GM12878 (cell line): ENCODE measurements at regions not wholly inside any gene's neighbourhood (a gene's known extent, or its start where the extent isn't known, plus 50 kb on each side); places are given as distances from the start of the nearest gene placed in this dataset.

Experiments used
- ATAC-seq: fragments of 200-7000 bp; cut with Tn5 transposase; 3 replicates; pipeline ENCODE4 v1.9.1; 2020; ENCODE audit warnings: mild to moderate bottlenecking, moderate library complexity
- BruUV-seq: library from RNA; stranded (reverse); fragments of 400-500 nt; replicated peaks from 2 replicates; lab custom pipeline; 2021; lab: Mats Ljungman, UMichigan
- CTCF ChIA-PET: fragments of 300-600 bp; sonication (Branson Sonifier 250); formaldehyde crosslinking; extraction: SDS; loops from one replicate; lab custom pipeline; 2021; ENCODE audit warnings: inconsistent platforms; lab: Yijun Ruan, JAX
- POLR2A ChIA-PET: fragments of 350-600 bp; formaldehyde crosslinking; extraction: SDS; loops from one replicate; lab custom pipeline; 2021; ENCODE audit warnings: inconsistent platforms; lab: Charles Lee
- RAD21 ChIA-PET: fragments of 300-600 bp; sonication (Branson Sonifier 250); formaldehyde crosslinking; loops from one replicate; lab custom pipeline; 2023; ENCODE audit warnings: antibody characterized with exemption; ENCODE audit not compliant: unreplicated experiment; lab: Charles Lee
- SMC1A ChIA-PET: fragments of 300-600 bp; sonication (Branson Sonifier 250); formaldehyde crosslinking; loops from one replicate; lab custom pipeline; 2023; ENCODE audit not compliant: unreplicated experiment, uncharacterized antibody; lab: Charles Lee
- DNase-seq: peaks from one replicate; pipeline ENCODE4 v3.0.0-alpha.2; 2011; ENCODE audit warnings: low read depth, low spot score
- FAIRE-seq: peaks from 3 replicates; lab custom pipeline; 2011; peaks lifted over from hg19 to GRCh38; lab: Jason Lieb, UNC
- H2AFZ ChIP-seq: 2 replicates; pipeline ENCODE4 v1.6.0; 2011; ENCODE audit warnings: low read depth, low read length, control low read depth; ENCODE audit not compliant: control insufficient read depth
- H3K27ac ChIP-seq: 2 replicates; pipeline ENCODE4 v1.5.1; 2011; ENCODE audit warnings: control low read depth; ENCODE audit not compliant: control insufficient read depth, insufficient read depth
- H3K27me3 ChIP-seq, 2 experiments: replicated peaks in 1 of 2; 2 replicates each; pipeline versions ENCODE4 v1.6.0 to v1.6.1; 2011; ENCODE audit warnings: low read length in 1 of 2; ENCODE audit not compliant: control insufficient read depth in 2 of 2, insufficient read depth in 2 of 2
- H3K36me3 ChIP-seq, 2 experiments: 2 replicates each; pipeline ENCODE4 v1.5.1; 2011; ENCODE audit warnings: low read length in 1 of 2; ENCODE audit not compliant: control insufficient read depth in 2 of 2, insufficient read depth in 2 of 2
- H3K4me1 ChIP-seq: 2 replicates; pipeline ENCODE4 v1.6.1; 2011; ENCODE audit warnings: mild to moderate bottlenecking, low read length, moderate library complexity, mixed read lengths; ENCODE audit not compliant: control insufficient read depth, insufficient read depth
- H3K4me2 ChIP-seq: 2 replicates; pipeline ENCODE4 v1.6.0; 2011; ENCODE audit warnings: control low read depth; ENCODE audit not compliant: control insufficient read depth, insufficient read depth
- H3K4me3 ChIP-seq: fragments of 200-600 bp; sonication (generic); 2 replicates; pipeline ENCODE4 v1.5.1; 2016
- H3K79me2 ChIP-seq: 2 replicates; pipeline ENCODE4 v1.6.0; 2011; ENCODE audit warnings: low read length; ENCODE audit not compliant: control insufficient read depth, insufficient read depth
- H3K9ac ChIP-seq: 2 replicates; pipeline ENCODE4 v1.8.0; 2011; ENCODE audit warnings: low read length, control low read depth, mixed read lengths; ENCODE audit not compliant: control insufficient read depth, insufficient read depth
- H3K9me3 ChIP-seq: replicated peaks from 3 replicates; pipeline ENCODE4 v1.5.1; 2011; ENCODE audit warnings: mild to moderate bottlenecking, low read length; ENCODE audit not compliant: control insufficient read depth, insufficient read depth
- H4K20me1 ChIP-seq: 2 replicates; pipeline ENCODE4 v1.6.0; 2011; ENCODE audit not compliant: control insufficient read depth, insufficient read depth
- BACH1 ChIP-seq: fragments of 450-650 bp; IDR thresholded peaks from 2 replicates; pipeline ENCODE4 v1.6.1; 2017; ENCODE audit warnings: mild to moderate bottlenecking, borderline replicate concordance
- CHD4 ChIP-seq: fragments of 200-600 bp; sonication (generic); IDR thresholded peaks from 2 replicates; pipeline ENCODE4 v1.6.1; 2016; ENCODE audit warnings: mild to moderate bottlenecking
- MYB ChIP-seq: fragments of 150-350 bp; IDR thresholded peaks from 2 replicates; pipeline ENCODE4 v1.6.1; 2014; ENCODE audit warnings: mild to moderate bottlenecking, low read depth, low read length, borderline replicate concordance
- RFX5 ChIP-seq: IDR thresholded peaks from 2 replicates; pipeline ENCODE4 v1.6.1; 2011; ENCODE audit warnings: low read depth, low read length, improper control_type of control experiment
- SIX5 ChIP-seq: IDR thresholded peaks from 2 replicates; pipeline ENCODE4 v1.6.1; 2011; ENCODE audit warnings: mild to moderate bottlenecking, low read depth, low read length, moderate library complexity; ENCODE audit not compliant: severe bottlenecking
- SP1 ChIP-seq: IDR thresholded peaks from one replicate; pipeline ENCODE4 v1.6.1; 2011; ENCODE audit warnings: low read depth, low read length
- SREBF1 ChIP-seq: IDR thresholded peaks from 2 replicates; pipeline ENCODE4 v1.6.1; 2012; ENCODE audit warnings: mild to moderate bottlenecking, low read length
- ZNF24 ChIP-seq: fragments of 450-650 bp; IDR thresholded peaks from 2 replicates; pipeline ENCODE4 v1.6.1; 2017; ENCODE audit warnings: antibody characterized with exemption, mild to moderate bottlenecking
- WGBS: methylation state at CpG from one replicate; pipeline ENCODE4 v1.1.6; 2016; ENCODE audit warnings: low lambda C conversion rate; ENCODE audit not compliant: insufficient replicate concordance, insufficient coverage; ENCODE audit errors: missing lambda C conversion rate; 5-methylcytosine and 5-hydroxymethylcytosine counted together
- in situ Hi-C: fragments of 300-500 bp; cut with MboI; formaldehyde crosslinking; loops from 9 replicates; pipeline ENCODE4 v1.14.3; 2018; ENCODE audit warnings: mixed read lengths
- intact Hi-C: fragments of 100-400 bp; cut with micrococcal nuclease; formaldehyde crosslinking; loops from one replicate; pipeline ENCODE4 v1.14.2; 2022; ENCODE audit not compliant: unreplicated experiment
- TF ChIP-seq, protein P1 (sequence below): fragments of 450-650 bp; IDR thresholded peaks from 2 replicates; pipeline ENCODE4 v1.6.1; 2018; ENCODE audit warnings: borderline replicate concordance, mild to moderate bottlenecking; ENCODE audit not compliant: partially characterized antibody
- TF ChIP-seq, protein P2 (sequence below): fragments of 450-650 bp; formaldehyde crosslinking; IDR thresholded peaks from 2 replicates; pipeline ENCODE4 v1.4.0; 2022; ENCODE audit warnings: mild to moderate bottlenecking, moderate library complexity

DNA sequence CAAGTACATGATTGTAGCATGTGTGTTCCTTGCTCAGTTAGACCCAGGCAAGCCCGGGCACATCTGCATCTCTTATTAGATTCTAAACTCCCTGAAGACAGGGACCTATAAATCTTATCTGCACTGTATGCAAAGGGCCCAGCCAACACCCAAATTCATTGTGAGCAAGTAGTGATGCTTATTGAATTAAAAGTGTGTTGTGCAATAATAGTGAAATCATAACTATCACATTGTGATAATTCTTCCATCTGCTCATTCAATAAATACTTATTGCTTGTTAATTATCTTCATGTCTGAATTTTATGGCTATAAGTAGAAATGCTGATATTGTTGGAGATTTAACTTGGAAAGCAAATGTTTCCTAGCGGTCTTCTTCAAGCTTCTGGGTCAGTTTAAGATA is 387.5 kb downstream of the SLC4A3 start:
- no peaks in the 10 kb centered on the region for H3K36me3 ChIP-seq
- FAIRE-seq: no peak
- BruUV-seq: no TSS peak

More for the DNA sequence above, 387.5 kb downstream of the SLC4A3 start:
- POLR2A ChIA-PET: no interaction called here
- RAD21 ChIA-PET: interaction anchor here (0.7 kb wide), 1 partner anchor 9 kb away, joined by 3 read pairs; no protein-coding TSS in a partner anchor
- WGBS: 23% methylated on average over 2 of the region's 2 CpGs
- Histone ChIP-seq H3K27me3 (no peaks in the 10 kb centered on the region), H3K27ac (no peak overlapping the region), H3K79me2 (no peaks in the 10 kb centered on the region), H3K4me1 (no peaks in the 10 kb centered on the region), H3K4me2 (no peak overlapping the region), H2AFZ (no peak overlapping the region), H3K4me3 (no peak overlapping the region), H3K9me3 (no peaks in the 10 kb centered on the region), H4K20me1 (no peaks in the 10 kb centered on the region), H3K9ac (no peak overlapping the region)
- TF ChIP-seq BACH1 (no peak), MYB (no peak), RFX5 (no peak), SIX5 (no peak), SREBF1 (no peak), SP1 (no peak), CHD4 (no peak), ZNF24 (no peak)
- TF ChIP-seq, protein P1, sequence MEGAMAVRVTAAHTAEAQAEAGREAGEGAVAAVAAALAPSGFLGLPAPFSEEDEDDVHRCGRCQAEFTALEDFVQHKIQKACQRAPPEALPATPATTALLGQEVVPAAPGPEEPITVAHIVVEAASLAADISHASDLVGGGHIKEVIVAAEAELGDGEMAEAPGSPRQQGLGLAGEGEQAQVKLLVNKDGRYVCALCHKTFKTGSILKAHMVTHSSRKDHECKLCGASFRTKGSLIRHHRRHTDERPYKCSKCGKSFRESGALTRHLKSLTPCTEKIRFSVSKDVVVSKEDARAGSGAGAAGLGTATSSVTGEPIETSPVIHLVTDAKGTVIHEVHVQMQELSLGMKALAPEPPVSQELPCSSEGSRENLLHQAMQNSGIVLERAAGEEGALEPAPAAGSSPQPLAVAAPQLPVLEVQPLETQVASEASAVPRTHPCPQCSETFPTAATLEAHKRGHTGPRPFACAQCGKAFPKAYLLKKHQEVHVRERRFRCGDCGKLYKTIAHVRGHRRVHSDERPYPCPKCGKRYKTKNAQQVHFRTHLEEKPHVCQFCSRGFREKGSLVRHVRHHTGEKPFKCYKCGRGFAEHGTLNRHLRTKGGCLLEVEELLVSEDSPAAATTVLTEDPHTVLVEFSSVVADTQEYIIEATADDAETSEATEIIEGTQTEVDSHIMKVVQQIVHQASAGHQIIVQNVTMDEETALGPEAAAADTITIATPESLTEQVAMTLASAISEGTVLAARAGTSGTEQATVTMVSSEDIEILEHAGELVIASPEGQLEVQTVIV: no peak
- TF ChIP-seq, protein P2, sequence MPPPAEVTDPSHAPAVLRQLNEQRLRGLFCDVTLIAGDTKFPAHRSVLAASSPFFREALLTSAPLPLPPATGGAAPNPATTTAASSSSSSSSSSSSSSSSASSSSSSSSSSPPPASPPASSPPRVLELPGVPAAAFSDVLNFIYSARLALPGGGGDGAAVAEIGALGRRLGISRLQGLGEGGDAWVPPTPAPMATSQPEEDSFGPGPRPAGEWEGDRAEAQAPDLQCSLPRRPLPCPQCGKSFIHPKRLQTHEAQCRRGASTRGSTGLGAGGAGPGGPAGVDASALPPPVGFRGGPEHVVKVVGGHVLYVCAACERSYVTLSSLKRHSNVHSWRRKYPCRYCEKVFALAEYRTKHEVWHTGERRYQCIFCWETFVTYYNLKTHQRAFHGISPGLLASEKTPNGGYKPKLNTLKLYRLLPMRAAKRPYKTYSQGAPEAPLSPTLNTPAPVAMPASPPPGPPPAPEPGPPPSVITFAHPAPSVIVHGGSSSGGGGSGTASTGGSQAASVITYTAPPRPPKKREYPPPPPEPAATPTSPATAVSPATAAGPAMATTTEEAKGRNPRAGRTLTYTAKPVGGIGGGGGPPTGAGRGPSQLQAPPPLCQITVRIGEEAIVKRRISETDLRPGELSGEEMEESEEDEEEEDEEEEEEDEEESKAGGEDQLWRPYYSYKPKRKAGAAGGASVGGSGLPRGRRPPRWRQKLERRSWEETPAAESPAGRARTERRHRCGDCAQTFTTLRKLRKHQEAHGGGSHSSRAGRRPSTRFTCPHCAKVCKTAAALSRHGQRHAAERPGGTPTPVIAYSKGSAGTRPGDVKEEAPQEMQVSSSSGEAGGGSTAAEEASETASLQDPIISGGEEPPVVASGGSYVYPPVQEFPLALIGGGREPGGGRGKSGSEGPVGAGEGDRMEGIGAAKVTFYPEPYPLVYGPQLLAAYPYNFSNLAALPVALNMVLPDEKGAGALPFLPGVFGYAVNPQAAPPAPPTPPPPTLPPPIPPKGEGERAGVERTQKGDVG: no peak
- intact Hi-C loops (no loop called here), in situ Hi-C loops (no loop called here)
- SMC1A ChIA-PET: no interaction called here
- ATAC-seq: no peak
- no peak for DNase-seq
- CTCF ChIA-PET: no interaction called here
